ENCODE measurements at regions not wholly inside any gene's neighbourhood (a gene's known extent, or its start where the extent isn't known, plus 50 kb on each side); places are given as distances from the start of the nearest gene placed in this dataset.

DNA sequence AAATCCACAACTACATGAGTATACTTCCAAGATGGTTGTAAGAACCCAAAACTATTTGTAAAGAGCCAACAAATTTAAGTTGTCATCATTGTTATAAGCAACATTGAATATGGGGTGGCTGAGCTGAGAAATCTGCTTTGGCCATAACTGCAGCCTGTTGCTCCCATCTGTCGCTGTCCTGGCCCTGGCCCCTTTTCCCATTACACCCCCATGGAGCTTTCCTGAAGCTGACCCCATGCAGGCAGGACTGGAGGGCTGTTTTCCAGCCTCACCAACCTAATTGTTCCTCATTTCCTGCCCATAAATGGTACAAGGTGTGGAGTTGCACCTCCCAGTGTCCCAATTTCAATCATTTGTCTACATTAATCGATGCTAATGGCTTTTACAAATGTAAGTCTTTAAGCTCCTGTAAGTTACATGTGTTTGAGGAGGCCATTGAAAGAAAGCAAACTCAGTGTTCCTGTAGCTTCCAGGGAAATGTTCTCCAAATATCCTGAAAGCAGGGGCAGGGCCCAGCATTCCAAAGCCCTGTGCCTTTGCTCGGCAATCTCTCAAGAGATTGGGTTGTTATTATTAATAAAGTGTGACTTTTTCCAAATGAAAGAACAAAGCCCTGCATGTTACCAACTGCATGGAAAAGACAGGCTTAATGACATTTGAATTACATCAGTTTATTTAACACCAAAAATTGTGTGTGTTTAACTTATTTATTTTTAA lies 545.9 kb downstream of the PLPP3 start:
- Mint-ChIP-seq H3K36me3 (ENCODE audit: insufficient read depth) (no peaks in the 10 kb centered on the region), H3K9me3 (peaks cover 4% of the 10 kb centered on the region in 2 donors), H3K27me3 (peaks cover 4 to 9% of the 10 kb centered on the region in 2 donors), H3K4me1 (ENCODE audit: low read depth in 2 of 2) (no peaks in the 10 kb centered on the region), H3K4me3 (no peak overlapping the region), H3K27ac (no peak overlapping the region)
- ATAC-seq (replicated peaks) (no peak), DNase-seq (no peak)

DNA sequence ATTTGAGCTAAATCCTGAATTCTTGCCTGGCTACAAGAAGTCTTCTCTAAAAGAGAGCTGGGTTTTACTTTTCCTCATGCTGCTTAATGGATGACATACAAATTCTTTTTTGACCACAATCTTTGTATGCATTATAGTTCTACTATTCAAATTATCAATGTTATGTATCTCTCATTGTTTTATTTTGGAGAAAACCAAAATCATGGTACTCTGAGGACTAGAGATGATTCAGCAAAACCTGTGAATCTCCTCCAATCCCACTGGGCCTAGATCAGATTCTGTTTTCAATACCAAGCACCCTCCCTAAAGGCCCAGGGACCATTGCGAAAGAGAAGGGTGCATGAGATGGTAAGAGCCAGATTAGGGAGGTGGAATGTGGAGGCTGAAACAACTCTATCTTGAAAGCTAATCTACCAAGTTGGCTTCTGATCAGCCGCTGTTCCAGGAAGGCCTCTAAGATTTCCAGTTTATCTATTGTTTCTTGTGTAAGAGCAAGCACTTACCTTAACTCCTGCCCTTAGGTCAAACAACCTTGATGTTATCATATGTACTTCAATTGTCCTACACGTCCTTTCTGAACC lies 547.2 kb downstream of the PLPP3 start:
- Mint-ChIP-seq H3K36me3 (ENCODE audit: insufficient read depth) (no peaks in the 10 kb centered on the region), H3K4me3 (no peak overlapping the region), H3K27ac (no peak overlapping the region), H3K4me1 (ENCODE audit: low read depth in 2 of 2) (no peaks in the 10 kb centered on the region), H3K9me3 (peaks cover 0 to 2% of the 10 kb centered on the region in 2 donors), H3K27me3 (peaks cover 0 to 9% of the 10 kb centered on the region in 2 donors)
- DNase-seq, result no peak
- ATAC-seq (replicated peaks), result no peak

DNA sequence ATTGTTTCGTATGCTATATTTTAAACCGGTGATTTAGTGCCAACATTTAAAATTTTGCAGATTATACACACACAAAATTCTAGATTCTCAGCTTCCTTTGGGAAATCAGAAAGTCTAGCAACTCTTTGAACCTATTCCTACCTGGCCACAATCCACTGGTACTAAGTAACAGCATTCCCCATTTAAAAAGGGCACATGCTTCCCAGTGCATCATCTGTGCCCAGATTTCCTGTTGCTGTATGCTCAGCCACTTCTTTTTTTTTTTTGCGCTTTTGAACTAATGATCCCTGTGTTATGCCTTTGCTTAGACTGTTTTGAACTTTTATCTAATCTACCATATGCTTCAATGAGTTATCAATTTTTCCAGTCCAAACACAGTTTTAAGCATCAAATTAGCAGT lies 548.4 kb downstream of the PLPP3 start:
- Mint-ChIP-seq H3K36me3 (ENCODE audit: insufficient read depth) (no peaks in the 10 kb centered on the region), H3K27ac (no peak overlapping the region), H3K9me3 (peaks cover 0 to 2% of the 10 kb centered on the region in 2 donors), H3K4me1 (ENCODE audit: low read depth in 2 of 2) (no peaks in the 10 kb centered on the region), H3K27me3 (peaks cover 0 to 9% of the 10 kb centered on the region in 2 donors), H3K4me3 (no peak overlapping the region)
- ATAC-seq (replicated peaks) (no peak), DNase-seq (no peak)

DNA sequence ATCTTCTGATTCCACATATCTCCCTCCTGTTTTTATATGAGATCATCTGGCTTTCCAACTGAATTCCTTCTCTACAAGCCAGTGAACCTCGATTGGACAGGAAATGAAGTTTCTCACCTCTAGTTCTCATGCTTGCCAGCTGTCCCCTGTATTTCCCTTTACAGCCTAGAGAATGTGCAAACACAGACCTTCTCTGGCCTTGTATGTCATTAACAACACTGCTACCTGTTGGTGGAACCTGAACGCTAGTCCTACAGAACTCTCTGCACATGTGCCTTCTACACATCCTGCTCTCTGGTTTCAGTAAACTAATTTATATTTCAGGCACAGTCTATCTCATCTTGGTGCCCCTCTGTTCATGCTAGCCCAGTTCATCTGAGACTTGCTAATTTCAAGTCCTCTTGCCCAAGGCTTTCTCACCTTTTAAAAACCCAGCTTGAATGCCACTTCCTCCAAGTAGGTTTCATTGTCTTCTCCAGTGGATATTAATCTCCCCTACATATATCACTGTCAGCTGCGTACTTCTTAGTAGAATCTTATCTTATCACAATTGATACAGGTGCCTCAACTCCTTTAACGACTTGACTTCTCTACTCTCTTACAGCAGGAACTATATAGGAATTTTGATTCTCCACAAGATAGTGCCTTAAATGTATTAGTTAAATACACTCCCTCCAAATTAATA lies 549.9 kb downstream of the PLPP3 start:
- H3K4me3 Mint-ChIP-seq, result no peak overlapping the region
- no peak overlapping the region for H3K27ac Mint-ChIP-seq
- no peak for ATAC-seq (replicated peaks)
- H3K4me1 Mint-ChIP-seq (ENCODE audit: low read depth in 2 of 2), result no peaks in the 10 kb centered on the region
- H3K27me3 Mint-ChIP-seq, result peaks cover 0 to 9% of the 10 kb centered on the region in 2 donors
- no peaks in the 10 kb centered on the region for H3K36me3 Mint-ChIP-seq (ENCODE audit: insufficient read depth)
- no peak for DNase-seq
- peaks cover 0 to 2% of the 10 kb centered on the region in 2 donors for H3K9me3 Mint-ChIP-seq

DNA sequence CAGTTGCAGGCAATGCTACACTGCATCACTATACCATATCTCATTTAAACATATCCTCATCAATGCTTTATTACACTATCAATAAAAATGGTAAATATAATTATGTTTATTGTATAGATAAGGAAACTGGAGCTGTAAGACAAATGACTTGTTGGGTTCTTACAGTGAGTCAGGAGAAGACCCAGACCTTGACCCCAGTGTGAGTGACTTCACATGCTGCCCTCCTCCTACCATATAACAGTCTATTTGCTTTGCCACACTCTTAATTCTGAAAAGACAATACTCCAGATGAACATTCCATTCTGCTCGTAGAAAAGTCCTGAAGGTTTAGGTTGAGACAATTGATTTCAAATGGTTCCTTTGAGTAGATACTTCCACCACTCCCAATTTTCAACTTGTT lies 550.5 kb downstream of the PLPP3 start:
- DNase-seq, result no peak
- Mint-ChIP-seq H3K27me3 (peaks cover 0 to 9% of the 10 kb centered on the region in 2 donors), H3K36me3 (ENCODE audit: insufficient read depth) (no peaks in the 10 kb centered on the region), H3K27ac (no peak overlapping the region), H3K4me1 (ENCODE audit: low read depth in 2 of 2) (no peaks in the 10 kb centered on the region), H3K9me3 (peaks cover 0 to 2% of the 10 kb centered on the region in 2 donors), H3K4me3 (no peak overlapping the region)
- no peak for ATAC-seq (replicated peaks)

DNA sequence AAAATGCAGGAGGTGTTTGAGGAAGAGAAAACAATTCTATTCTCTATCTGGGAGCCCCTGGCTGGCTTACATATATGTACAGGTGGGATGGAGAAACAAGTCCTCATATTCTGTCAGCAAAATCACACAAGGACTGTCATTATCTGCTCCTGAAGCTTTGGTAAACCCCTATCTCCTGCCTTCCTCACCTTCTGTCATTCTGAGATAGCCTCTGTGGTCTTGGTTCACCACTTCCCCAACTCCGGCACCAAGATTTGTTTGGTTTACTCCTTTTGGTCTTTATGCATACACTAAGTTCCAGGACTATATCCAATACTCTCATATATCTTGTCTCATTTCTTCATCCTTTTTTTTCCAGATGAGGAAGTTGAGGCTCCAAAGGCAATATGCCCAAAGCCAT lies 551.1 kb downstream of the PLPP3 start:
- H3K4me3 Mint-ChIP-seq, result no peak overlapping the region
- peaks cover 0 to 3% of the 10 kb centered on the region in 2 donors for H3K27me3 Mint-ChIP-seq

DNA sequence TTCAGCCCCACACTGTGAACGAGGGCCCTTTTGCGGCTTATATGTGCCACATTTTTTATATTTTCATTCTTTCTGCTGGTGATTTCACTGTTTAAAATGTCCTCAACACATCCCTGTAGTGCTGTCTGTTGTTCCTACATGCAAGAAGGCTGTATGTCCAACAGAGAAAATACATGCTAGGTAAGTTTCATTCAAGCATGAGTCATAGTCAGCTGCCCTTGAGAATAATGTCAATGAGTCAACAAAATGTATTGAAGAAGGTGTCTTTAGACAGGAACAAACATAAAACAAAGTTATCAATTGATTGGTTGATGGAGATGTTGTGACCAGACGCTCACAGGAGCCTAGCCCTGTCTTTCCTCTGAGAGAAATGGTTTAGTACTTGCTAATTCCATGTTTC lies 553.4 kb downstream of the PLPP3 start:
- Mint-ChIP-seq H3K27ac (no peak overlapping the region), H3K4me1 (ENCODE audit: low read depth in 2 of 2) (no peaks in the 10 kb centered on the region), H3K4me3 (no peak overlapping the region), H3K27me3 (no peaks in the 10 kb centered on the region), H3K36me3 (ENCODE audit: insufficient read depth) (no peaks in the 10 kb centered on the region), H3K9me3 (peaks cover 0 to 4% of the 10 kb centered on the region in 2 donors)
- no peak for DNase-seq
- ATAC-seq (replicated peaks), result no peak

More for the DNA sequence above, 551.1 kb downstream of the PLPP3 start:
- no peaks in the 10 kb centered on the region for H3K36me3 Mint-ChIP-seq (ENCODE audit: insufficient read depth)
- no peak for DNase-seq
- H3K27ac Mint-ChIP-seq, result no peak overlapping the region
- ATAC-seq (replicated peaks), result no peak
- H3K9me3 Mint-ChIP-seq, result peaks cover 0 to 2% of the 10 kb centered on the region in 2 donors
- H3K4me1 Mint-ChIP-seq (ENCODE audit: low read depth in 2 of 2), result no peaks in the 10 kb centered on the region

DNA sequence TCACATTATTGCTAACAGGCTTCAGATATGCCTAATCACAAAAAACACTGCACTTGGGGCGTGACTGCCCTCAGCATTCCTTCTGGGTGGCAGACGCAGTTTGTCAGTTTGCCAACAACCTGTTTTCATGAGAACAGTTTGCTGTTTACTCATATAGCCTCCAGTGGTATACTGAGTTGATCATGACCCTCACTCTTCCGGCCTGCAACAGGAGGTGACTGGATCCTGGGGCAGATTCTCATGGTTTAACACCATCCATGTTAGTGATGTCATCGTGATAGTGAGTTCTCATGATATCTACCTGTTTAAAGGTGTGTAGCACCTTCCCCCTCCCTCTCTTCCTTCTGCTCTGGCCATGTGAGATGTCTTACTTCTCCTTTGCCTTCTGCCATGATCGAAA lies 555.2 kb downstream of the PLPP3 start:
- no peaks in the 10 kb centered on the region for H3K36me3 Mint-ChIP-seq (ENCODE audit: insufficient read depth)
- peaks cover 4 to 8% of the 10 kb centered on the region in 2 donors for H3K9me3 Mint-ChIP-seq
- DNase-seq, result no peak
- ATAC-seq (replicated peaks), result no peak
- no peaks in the 10 kb centered on the region for H3K27me3 Mint-ChIP-seq
- H3K4me3 Mint-ChIP-seq, result no peak overlapping the region
- H3K4me1 Mint-ChIP-seq (ENCODE audit: low read depth in 2 of 2), result no peaks in the 10 kb centered on the region
- no peak overlapping the region for H3K27ac Mint-ChIP-seq

DNA sequence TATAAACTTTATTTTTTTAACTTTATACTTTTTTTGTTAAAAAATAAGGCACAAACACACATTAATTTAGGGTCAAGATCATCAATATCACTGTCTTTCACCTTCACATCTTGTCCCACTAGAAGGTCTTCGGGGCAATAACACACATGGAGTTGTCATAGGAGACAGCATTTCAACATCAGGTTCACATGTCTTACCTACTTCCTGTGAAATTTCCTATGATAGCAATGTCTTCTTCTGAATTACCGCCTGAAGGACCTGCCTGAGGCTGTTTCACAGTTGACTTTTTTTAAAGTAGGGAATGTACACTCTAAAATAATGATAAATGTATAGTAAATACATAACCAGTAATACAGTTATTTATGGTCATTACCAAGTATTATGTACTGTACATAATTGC lies 559.4 kb downstream of the PLPP3 start:
- Mint-ChIP-seq H3K27me3 (no peaks in the 10 kb centered on the region), H3K36me3 (ENCODE audit: insufficient read depth) (no peaks in the 10 kb centered on the region), H3K27ac (no peak overlapping the region), H3K4me3 (no peak overlapping the region), H3K9me3 (peaks cover 3 to 8% of the 10 kb centered on the region in 2 donors), H3K4me1 (ENCODE audit: low read depth in 2 of 2) (no peaks in the 10 kb centered on the region)
- ATAC-seq (replicated peaks) (no peak), DNase-seq (no peak)

DNA sequence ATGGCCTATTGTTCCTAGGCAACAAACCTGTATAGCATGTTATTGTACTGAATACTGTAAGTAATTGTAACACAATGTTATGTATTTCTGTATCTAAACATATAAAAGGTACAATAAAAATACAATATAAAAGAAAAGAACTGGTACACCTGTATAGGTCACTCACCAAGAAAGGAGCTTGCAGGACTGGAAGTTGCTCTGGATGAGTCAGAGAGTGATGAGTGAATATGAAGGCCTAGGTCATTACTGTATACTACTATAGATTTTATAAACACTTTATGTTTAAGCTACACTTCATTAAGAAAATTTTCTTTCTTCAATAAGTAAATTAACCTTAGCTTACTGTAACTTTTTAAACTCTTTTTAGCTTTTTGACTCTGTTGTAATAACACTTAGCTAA lies 559.9 kb downstream of the PLPP3 start:
- H3K36me3 Mint-ChIP-seq (ENCODE audit: insufficient read depth), result no peaks in the 10 kb centered on the region
- no peak overlapping the region for H3K27ac Mint-ChIP-seq
- DNase-seq (no peak), ATAC-seq (replicated peaks) (no peak)
- H3K4me3 Mint-ChIP-seq, result no peak overlapping the region
- H3K9me3 Mint-ChIP-seq, result peaks cover 3 to 8% of the 10 kb centered on the region in 2 donors
- H3K4me1 Mint-ChIP-seq (ENCODE audit: low read depth in 2 of 2), result no peaks in the 10 kb centered on the region
- H3K27me3 Mint-ChIP-seq, result no peaks in the 10 kb centered on the region

DNA sequence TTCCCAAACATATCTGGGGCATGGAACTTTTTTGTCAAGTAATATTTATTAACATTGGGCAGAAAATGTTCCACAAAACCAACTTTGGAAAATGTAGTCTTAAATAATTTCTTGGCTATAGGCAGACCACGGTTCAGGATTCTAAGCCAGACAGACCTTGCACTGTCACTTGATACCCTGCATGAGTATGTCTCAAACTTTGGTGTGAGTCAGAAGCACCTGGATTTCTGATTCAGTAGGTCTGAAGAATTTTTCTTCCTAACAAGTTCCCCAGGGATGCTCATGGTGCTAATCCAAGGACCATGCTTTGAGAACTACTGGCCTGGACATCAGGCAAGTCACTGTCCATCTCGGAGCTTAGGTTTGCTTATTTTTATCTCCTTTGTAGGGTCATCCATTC lies 562.0 kb downstream of the PLPP3 start:
- peaks cover 3 to 17% of the 10 kb centered on the region in 2 donors for H3K9me3 Mint-ChIP-seq
- DNase-seq (no peak), ATAC-seq (replicated peaks) (no peak)

DNA sequence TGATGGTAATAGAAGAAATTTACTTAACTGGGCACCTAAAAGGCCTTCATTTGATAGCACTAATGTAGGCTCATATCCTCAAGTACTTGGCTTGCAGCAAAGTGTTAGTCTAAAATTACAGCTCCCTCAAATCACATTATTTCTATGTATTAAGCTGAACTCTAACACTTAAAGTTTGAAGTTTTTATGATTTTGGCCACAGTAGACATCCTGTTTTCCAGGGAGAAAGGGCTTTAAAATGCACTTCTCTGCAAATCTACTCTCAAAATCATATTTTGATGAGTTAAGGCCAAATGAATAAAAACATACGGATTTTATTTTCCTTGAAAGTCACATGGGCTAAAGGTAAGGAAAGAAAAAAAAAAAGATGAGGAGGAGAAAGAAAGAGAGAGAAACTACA lies 575.5 kb downstream of the PLPP3 start:
- H3K4me3 Mint-ChIP-seq, result no peak overlapping the region
- no peak overlapping the region for H3K27ac Mint-ChIP-seq
- peaks cover 0 to 7% of the 10 kb centered on the region in 2 donors for H3K27me3 Mint-ChIP-seq
- ATAC-seq (replicated peaks) (no peak), DNase-seq (no peak)
- H3K9me3 Mint-ChIP-seq, result peaks cover 0 to 2% of the 10 kb centered on the region in 2 donors
- H3K4me1 Mint-ChIP-seq (ENCODE audit: low read depth in 2 of 2), result no peaks in the 10 kb centered on the region
- H3K36me3 Mint-ChIP-seq (ENCODE audit: insufficient read depth), result no peaks in the 10 kb centered on the region

More for the DNA sequence above, 562.0 kb downstream of the PLPP3 start:
- H3K27me3 Mint-ChIP-seq, result no peaks in the 10 kb centered on the region
- no peak overlapping the region for H3K4me3 Mint-ChIP-seq
- H3K36me3 Mint-ChIP-seq (ENCODE audit: insufficient read depth), result no peaks in the 10 kb centered on the region
- H3K27ac Mint-ChIP-seq, result no peak overlapping the region
- no peaks in the 10 kb centered on the region for H3K4me1 Mint-ChIP-seq (ENCODE audit: low read depth in 2 of 2)

DNA sequence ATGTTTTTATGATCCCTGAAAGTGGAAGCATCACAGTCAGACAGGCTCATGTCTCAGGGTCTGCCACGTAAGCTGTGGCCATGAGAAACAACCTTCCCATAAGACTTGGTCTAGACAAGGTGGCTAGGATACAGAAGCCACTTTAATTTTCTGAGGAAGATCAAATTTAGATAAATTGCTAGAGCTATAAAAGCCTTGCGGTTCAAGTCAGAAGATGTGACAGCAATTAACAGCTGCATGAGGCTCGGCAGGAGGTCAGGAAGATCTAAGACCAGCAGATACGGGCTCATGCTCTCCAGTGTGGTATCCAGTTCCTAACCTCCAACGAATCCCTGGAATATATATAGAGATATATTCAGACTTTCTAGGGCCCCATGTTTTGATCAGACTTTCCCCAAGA lies 577.1 kb downstream of the PLPP3 start:
- Mint-ChIP-seq H3K27ac (no peak overlapping the region), H3K36me3 (ENCODE audit: insufficient read depth) (no peaks in the 10 kb centered on the region), H3K9me3 (peaks cover 0 to 2% of the 10 kb centered on the region in 2 donors), H3K4me1 (ENCODE audit: low read depth in 2 of 2) (no peaks in the 10 kb centered on the region), H3K4me3 (no peak overlapping the region), H3K27me3 (peaks cover 0 to 7% of the 10 kb centered on the region in 2 donors)
- ATAC-seq (replicated peaks) (no peak), DNase-seq (no peak)

DNA sequence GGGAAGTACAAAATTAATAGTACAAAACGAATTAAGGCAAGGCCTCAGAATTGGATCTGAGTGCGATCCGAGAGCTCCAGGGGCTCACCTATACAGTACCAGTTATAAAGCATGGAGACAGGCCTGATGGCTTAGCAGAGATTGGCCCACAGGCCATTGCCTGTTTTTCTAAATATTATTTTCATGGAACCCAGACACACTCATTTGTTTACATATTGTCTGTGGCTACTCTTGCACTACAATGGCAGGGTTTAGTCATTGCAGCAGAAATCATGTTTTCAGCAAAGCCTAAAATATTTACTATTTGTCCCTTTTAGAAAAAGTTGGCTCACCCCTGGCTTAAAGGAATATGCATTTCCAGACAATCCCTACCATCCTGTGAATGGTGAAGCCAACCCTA lies 578.9 kb downstream of the PLPP3 start:
- Mint-ChIP-seq H3K27me3 (peaks cover 0 to 7% of the 10 kb centered on the region in 2 donors), H3K36me3 (ENCODE audit: insufficient read depth) (no peaks in the 10 kb centered on the region), H3K9me3 (peaks cover 2 to 7% of the 10 kb centered on the region in 2 donors), H3K27ac (no peak overlapping the region), H3K4me1 (ENCODE audit: low read depth in 2 of 2) (no peaks in the 10 kb centered on the region), H3K4me3 (no peak overlapping the region)
- ATAC-seq (replicated peaks) (no peak), DNase-seq (no peak)

Measured in effector memory CD8-positive, alpha-beta T cell (primary cell).